GM21786 (cell line): ENCODE measurements at regions not wholly inside any gene's neighbourhood (a gene's known extent, or its start where the extent isn't known, plus 50 kb on each side); places are given as distances from the start of the nearest gene placed in this dataset.
"Not testable (repeated sequence)": the region's sequence is repeated elsewhere in the genome, so short reads cannot be mapped to it uniquely, and the experiment has no call there.

Source experiments
- ATAC-seq: cut with Tn5 transposase; IDR thresholded peaks from one replicate; pipeline ENCODE4 v1.9.1; 2021; ENCODE audit not compliant: unreplicated experiment

- no peak for ATAC-seq
These were observed 54.9 kb upstream of the ZNF678 start for GRCh38 chr1:227508431-227508830.

GRCh38 chr1:227506490-227507393 lies 56.6 kb upstream of the ZNF678 start:
- not testable (repeated sequence) for ATAC-seq

DNA sequence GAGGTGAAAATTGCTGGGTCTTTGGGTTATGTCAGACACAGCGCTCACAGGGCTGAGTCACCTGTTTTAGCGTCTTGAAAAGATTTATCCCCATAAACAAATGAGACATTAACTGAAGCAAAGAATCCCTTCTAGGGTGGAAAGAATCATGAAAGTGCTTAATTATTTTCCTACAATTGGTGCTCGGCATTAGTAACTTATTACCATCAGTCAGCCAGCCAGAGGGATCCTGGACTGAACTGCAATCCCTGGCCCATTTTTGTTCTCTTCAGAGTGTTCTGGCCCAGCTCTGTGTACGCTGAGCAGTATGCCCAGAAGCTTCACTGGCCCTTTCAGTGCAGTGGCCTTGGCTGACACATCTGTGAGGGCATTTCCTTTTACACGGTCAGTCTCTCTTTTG lies 67.3 kb upstream of the ZNF678 start:
- ATAC-seq = not testable (repeated sequence)

DNA sequence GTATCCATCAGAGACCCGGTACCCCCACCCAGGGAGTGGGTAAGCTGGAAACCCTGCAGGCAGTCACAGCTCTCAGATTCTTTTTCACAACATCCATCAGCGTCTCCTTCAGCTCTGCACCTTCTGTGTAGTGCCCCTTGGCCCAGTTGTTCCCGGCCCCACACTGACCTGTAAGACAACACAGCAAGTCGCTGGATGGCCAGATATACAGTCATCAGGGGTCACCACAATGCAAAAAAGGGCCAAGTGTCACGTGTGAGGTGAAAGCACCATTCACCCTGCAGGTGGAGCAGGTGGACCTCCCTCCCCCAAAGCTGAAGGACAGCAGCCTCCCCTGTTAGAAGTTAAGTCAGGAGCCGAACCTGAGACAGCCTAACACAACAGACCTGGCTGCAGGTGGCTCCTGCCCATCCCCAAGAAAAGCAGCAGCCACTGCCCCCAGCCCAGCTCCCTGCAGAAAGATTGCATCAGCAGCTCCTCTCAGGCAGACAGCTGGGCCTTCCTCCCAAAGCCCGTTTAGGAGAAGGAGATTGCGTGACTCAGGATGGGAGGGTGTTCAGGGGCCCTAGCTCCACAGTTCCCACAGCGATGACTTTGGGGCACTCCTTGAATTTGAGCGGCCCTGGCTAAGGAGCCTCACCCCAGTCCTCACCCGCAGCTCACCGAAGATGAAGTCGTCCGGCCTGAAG lies 69.3 kb upstream of the ZNF678 start:
- not testable (repeated sequence) for ATAC-seq

GRCh38 chr1:227490478-227490877 lies 72.9 kb upstream of the ZNF678 start:
- ATAC-seq = no peak

DNA sequence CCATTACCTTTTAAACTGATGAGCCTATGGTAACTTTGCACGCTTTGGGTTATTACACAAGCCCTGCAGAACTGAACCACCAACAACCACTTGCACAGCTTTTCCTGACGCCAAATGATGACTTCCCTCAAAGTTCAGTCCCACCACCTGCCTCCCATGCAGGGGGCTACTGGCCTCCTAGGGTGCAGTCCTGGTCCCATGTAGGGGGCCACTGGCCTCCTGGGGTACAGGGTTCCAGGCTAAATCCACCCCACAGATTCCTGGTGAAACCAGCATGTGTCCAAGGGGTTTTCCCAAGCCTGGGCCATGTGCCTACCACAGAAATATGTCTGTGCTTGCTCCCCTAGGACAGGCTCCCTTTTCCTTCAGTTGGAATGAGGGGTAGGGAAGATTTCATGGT lies 73.4 kb upstream of the ZNF678 start:
- no peak for ATAC-seq

DNA sequence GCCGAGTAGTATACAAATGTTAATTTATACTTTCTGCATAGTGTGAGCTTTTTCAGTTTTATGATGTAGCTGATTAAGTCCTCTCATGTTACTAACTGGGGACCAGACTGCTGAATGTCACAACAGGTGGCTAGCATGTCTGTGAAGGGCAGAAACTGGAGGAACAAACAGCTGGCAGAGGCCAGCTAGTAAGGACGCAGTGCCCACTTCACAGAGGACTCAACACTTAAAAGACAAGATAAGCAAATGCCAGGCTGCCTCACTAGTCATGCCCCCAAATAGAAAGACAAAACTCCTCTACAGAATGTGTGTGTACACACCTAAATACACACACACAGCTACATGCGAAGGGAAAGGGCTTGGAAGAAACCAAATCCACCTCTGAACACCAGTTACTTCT lies 73.8 kb upstream of the ZNF678 start:
- ATAC-seq = no peak

- no peak for ATAC-seq
These were observed 75.8 kb upstream of the ZNF678 start for GRCh38 chr1:227487606-227488005.

DNA sequence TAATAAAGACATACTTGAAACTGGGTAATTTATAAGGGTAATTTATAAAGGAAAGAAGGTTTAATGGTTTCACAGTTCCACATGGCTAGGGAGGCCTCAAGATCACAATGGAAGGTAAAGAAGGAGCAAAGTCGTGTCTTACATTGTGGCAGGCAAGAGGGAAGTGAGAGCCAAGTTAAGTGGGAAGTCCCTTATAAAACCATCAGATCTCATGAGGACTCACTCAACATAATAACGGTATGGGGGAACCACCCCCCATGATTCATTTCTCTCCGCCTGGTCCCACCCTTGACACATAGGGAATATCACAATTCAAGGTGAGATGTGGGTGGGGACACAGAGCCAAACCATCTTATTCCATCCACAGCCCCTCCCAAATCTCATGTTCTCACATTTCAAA lies 76.8 kb upstream of the ZNF678 start:
- no peak for ATAC-seq

DNA sequence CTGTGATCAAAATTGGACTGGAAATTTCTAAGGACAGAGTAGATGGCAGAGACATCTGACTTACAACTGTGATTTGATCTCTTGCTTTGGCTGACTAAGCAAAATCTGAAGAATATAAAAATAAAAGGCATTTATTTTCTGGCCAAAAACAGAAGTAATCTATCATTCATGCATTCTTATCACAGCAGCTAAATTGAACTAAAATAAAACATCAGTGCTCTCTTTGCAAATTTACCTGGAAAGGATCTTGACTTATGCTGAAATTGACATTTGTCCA lies 81.4 kb upstream of the ZNF678 start:
- no peak for ATAC-seq

GRCh38 chr1:227474072-227474471 lies 89.3 kb upstream of the ZNF678 start:
- ATAC-seq = not testable (repeated sequence)

- ATAC-seq = no peak
These were observed 90.6 kb upstream of the ZNF678 start for GRCh38 chr1:227472772-227473171.

- ATAC-seq = no peak
These were observed 92.7 kb upstream of the ZNF678 start for GRCh38 chr1:227470688-227471087.

DNA sequence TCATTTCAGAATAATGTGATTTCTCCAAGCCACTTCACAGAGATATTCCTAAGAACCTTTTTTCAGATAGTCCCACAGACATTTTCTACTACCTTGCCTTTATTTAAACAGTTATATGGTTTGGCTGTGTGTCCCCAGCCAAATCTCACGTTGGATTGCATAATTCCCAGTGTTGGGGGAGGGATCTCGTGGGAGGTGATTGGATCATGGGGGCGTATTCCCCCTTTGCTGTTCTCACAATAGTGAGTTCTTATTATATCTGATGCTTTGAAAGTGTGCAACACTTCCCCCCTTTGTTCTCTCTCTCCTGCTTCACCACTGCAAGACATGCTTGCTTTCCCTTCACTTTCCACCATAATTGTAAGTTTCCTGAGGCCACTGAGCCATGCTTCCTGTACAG lies 93.6 kb upstream of the ZNF678 start:
- ATAC-seq = no peak

DNA sequence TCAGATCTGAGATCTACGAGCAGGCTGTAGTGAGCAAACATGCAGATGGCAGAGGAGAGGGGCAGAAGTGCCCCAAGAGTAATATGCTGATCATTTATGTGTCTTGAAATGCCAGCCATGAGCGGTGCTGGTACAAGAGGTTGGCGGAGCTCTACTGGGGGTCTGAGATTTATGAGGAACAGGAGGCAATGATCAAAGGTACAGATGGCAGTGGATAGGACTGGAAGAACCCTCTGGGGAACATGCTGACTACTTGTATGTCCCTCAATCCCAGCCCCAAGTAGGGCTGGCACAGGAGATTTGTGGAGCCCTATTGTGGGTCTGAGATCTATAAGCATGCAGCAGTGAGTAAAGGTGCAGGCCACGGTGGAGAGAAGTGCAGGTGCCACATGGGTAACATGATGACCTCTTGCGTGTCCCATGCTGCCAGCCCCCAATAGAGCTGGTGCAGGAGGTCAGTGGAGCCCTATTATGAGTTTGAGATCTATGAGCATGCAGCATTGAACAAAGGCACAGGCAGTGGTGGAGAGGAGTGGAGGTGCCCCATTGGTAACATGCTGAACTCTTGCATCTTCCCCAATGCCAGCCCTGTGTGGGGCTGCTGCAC lies 97.2 kb upstream of the ZNF678 start:
- no peak for ATAC-seq

- ATAC-seq = no peak
These were observed 98.1 kb upstream of the ZNF678 start for GRCh38 chr1:227465256-227465655.

DNA sequence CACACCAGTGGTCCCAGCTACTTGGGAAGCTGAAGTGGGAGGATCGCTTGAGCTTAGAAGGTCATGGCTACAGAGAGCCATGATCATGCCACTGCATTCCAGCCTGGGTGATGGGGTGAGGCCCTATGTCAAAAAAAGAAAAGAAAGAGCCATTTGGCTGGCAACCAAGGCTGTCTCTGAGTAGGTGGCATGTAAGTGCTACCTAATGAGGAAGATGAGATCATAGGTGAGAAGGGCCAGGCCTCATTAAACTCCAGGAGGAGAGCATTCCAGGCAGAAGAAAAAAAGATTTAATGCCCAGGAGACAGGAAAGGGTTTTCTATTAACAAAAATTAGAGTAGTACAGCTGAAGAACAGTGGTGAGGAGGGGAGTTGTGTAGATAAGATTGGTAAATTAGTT lies 103.4 kb upstream of the ZNF678 start:
- no peak for ATAC-seq

DNA sequence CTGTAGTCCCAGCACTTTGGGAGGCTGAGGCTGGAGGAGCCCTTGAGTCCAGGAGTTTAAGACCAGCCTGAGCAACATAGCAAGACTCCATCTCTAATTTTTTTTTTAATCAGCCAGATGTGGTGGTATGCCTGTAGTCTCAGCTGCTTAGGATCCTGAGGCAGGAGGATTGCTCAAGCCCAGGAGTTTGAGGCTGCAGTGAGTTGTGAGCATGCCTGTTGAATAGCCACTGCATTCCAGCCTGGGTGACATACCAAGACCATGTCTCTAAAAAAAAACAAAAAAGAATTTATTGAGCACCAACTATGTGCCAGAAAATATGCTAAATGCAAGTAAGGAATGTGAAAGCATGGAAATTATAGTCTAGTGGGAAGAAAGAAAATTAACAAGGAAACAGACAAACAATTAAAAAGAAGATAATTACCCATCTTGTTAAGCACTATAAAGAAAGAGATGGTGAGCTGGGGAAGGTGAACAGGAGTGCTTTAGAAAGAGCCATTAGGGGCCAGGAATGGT lies 104.0 kb upstream of the ZNF678 start:
- no peak for ATAC-seq

DNA sequence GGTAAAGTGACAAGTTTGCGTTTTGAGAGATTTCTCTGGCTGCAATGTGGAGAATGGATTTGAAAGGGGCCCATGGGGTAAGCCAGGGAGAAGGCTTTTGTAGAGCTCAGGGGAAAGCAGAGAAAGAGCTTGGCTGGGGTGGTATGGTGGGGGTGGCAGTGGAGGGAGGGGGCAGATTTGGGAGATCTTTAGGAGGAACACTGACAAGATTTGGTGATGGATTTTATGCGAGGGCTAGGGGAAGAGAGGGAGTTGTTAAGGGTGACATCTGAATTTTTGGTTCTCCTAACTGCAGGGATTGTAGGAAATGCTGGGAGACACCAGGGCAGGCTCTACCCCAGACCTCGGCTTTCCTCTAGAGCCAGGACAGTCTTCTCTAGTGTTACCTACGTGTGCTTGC lies 108.7 kb upstream of the ZNF678 start:
- no peak for ATAC-seq

DNA sequence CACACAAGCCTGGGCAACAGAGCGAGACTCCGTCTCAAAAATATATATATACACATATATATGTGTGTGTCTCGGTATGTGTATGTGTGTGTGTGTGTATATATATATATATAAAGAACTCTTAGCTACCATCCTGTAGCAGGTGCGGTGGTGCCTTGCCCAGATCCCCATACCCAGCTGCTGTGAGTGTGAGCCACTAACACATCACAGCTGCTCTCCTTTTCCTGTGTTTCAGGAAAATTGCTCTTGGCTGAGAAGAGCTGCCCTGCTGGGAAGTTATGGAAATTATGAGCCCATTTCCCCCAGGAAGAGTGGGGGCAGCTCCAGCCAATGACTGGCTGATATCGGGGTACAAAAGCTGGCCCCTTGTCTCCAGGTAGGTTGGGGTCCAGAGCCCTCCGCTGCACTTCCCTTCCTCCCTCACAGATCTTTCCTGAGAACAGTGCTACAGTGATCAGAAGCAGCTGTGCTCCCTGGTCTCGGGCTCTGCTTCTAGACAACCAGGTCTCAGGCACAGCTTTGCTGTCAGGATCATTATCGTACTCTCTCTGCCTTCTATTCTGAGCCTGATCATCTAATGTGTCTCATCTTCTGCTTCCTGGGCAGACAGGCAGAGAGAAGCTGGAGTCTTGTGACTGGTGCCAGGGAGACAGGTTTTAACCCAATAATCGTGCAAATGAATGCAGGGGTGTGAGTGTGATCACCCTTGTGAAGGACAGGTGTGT lies 109.6 kb upstream of the ZNF678 start:
- no peak for ATAC-seq

DNA sequence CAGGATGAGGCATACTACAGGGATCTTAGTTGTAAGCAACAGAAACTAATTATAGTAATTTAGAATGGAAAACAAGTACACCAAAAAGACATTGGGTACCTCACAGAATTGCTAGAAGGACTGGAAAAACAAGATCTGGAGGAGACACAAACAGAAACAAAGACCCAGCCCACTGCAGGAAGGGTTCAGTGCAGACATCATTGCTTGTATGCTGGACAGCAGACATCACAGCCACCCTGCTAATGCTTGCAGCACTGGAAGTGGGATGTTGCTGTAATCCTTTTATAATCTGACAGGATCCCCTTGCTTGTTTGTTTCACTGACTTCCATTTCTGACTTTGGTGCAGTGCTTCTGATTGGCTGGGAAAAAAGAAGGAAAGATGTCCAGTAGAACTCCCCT lies 111.4 kb upstream of the ZNF678 start:
- ATAC-seq = no peak
